Transverse colon (tissue), 4 donors: ENCODE measurements at regions not wholly inside any gene's neighbourhood (a gene's known extent, or its start where the extent isn't known, plus 50 kb on each side); places are given as distances from the start of the nearest gene placed in this dataset.
"Not testable (repeated sequence)": the region's sequence is repeated elsewhere in the genome, so short reads cannot be mapped to it uniquely, and the experiment has no call there.

Experiments
- DNase-seq: peaks from one replicate; pipeline ENCODE4 v3.0.0-alpha.2; 2019
- H3K27ac ChIP-seq, 4 donors: fragments of 200-600 bp; sonication (generic); 2 replicates each; pipeline ENCODE4 v1.5.1; 2016 to 2018; ENCODE audit warnings: inconsistent platforms in 4 of 4
- H3K27me3 ChIP-seq: fragments of 200-600 bp; sonication (generic); 2 replicates; pipeline ENCODE4 v1.5.1; 2017; ENCODE audit warnings: inconsistent platforms
- H3K36me3 ChIP-seq, 4 donors: fragments of 200-600 bp; sonication (generic); 2 replicates each; pipeline ENCODE4 v1.5.1; 2017 to 2019; ENCODE audit warnings: inconsistent platforms in 4 of 4
- H3K4me1 ChIP-seq, 4 donors: fragments of 200-600 bp; sonication (generic); 2 replicates each; pipeline ENCODE4 v1.5.1; 2017 to 2020; ENCODE audit warnings: inconsistent platforms in 4 of 4
- H3K4me3 ChIP-seq, 4 donors: fragments of 200-600 bp; sonication (generic); 1 replicate in 1 of 4; 2 replicates in 3 of 4; pipeline versions ENCODE4 v1.5.1 to v1.6.1; 2017 to 2019; ENCODE audit warnings: inconsistent platforms in 4 of 4
- H3K9me3 ChIP-seq, 2 donors: fragments of 200-600 bp; sonication (generic); 2 replicates each; pipeline ENCODE4 v1.5.1; 2017 to 2019; ENCODE audit warnings: inconsistent platforms in 2 of 2
- CTCF ChIP-seq, 5 experiments: fragments of 200-600 bp in 3 of 5; fragments of 450-650 bp in 2 of 5; sonication (generic) in 3 of 5; IDR thresholded peaks; 1 replicate in 2 of 5; 2 replicates in 3 of 5; pipeline ENCODE4 v1.5.1; 2016 to 2017; ENCODE audit warnings: antibody characterized with exemption in 5 of 5, inconsistent platforms in 3 of 5, mild to moderate bottlenecking in 2 of 5, moderate library complexity in 1 of 5
- EP300 ChIP-seq: sonication (generic); formaldehyde crosslinking; IDR thresholded peaks from one replicate; pipeline ENCODE4 v1.6.1; 2017; ENCODE audit warnings: antibody characterized with exemption, low read depth
- POLR2A ChIP-seq: fragments of 450-650 bp; IDR thresholded peaks from one replicate; pipeline ENCODE4 v1.6.1; 2016; ENCODE audit warnings: antibody characterized with exemption, mild to moderate bottlenecking, moderate library complexity
- POLR2AphosphoS5 ChIP-seq, 3 donors: sonication (generic); formaldehyde crosslinking; IDR thresholded peaks; one replicate each; pipeline ENCODE4 v1.6.1; 2016; ENCODE audit warnings: antibody characterized with exemption in 3 of 3
- WGBS, 2 donors: methylation state at CpG; one replicate each; pipeline ENCODE4 v1.1.5; 2018; ENCODE audit warnings: low coverage in 1 of 2; 5-methylcytosine and 5-hydroxymethylcytosine counted together
- in situ Hi-C, 4 donors: fragments of 200-750 bp; cut with MboI; loops; one replicate each; pipeline versions ENCODE4 v1.15.0 to v1.15.1; 2017; ENCODE audit warnings: low sequenced_read_pairs in 3 of 4, low pct_ligation_motif_present in 1 of 4, low pct_unique_long_range_greater_than_20kb in 1 of 4
- intact Hi-C: fragments of 100-400 bp; cut with DNase I; formaldehyde crosslinking; loops from one replicate; pipeline ENCODE4 v1.15.1; 2023; ENCODE audit warnings: low total_unique reads

GRCh38 chr12:85626001-85626783, 210.0 kb downstream of the RASSF9 start:
- Histone ChIP-seq H3K36me3 (no peaks in the 10 kb centered on the region), H3K27ac (no peak overlapping the region), H3K4me1 (no peaks in the 10 kb centered on the region), H3K27me3 (no peaks in the 10 kb centered on the region), H3K9me3 (no peaks in the 10 kb centered on the region), H3K4me3 (no peak overlapping the region)
- WGBS, 2 donors = 90 to 94% methylated on average over 1 of the region's 1 CpG
- intact Hi-C loops (no loop called here), in situ Hi-C loops (no loop called here)
- no peak for TF ChIP-seq CTCF (IDR thresholded peaks at IDR 0.05)
- no peak for TF ChIP-seq EP300
- no peak for TF ChIP-seq POLR2A
- no peak for TF ChIP-seq POLR2AphosphoS5 (IDR thresholded peaks at IDR 0.05)
- DNase-seq = no peak

- WGBS, 2 donors = 59 to 67% methylated on average over 1 of the region's 1 CpG
Observed at GRCh38 chr12:85626784-85627171, 209.4 kb downstream of the RASSF9 start.

GRCh38 chr12:85627584-85627983, 208.6 kb downstream of the RASSF9 start:
- intact Hi-C loops = no loop called here
- no peak for TF ChIP-seq EP300
- no peak for TF ChIP-seq POLR2AphosphoS5 (IDR thresholded peaks at IDR 0.05)
- TF ChIP-seq POLR2A = no peak
- no peak for TF ChIP-seq CTCF (IDR thresholded peaks at IDR 0.05)
- no peaks in the 10 kb centered on the region for H3K36me3 ChIP-seq
- no peak for DNase-seq
- H3K9me3 ChIP-seq = no peaks in the 10 kb centered on the region
- H3K27me3 ChIP-seq = no peaks in the 10 kb centered on the region
- no peak overlapping the region for H3K27ac ChIP-seq
- in situ Hi-C loops = no loop called here
- 79 to 97% methylated on average over 2 of the region's 2 CpGs for WGBS, 2 donors
- no peaks in the 10 kb centered on the region for H3K4me1 ChIP-seq
- no peak overlapping the region for H3K4me3 ChIP-seq

More at GRCh38 chr12:85626784-85627171, 209.4 kb downstream of the RASSF9 start:
- H3K4me1 ChIP-seq = no peaks in the 10 kb centered on the region
- intact Hi-C loops (no loop called here), in situ Hi-C loops (no loop called here)
- no peak overlapping the region for H3K27ac ChIP-seq
- no peaks in the 10 kb centered on the region for H3K27me3 ChIP-seq
- TF ChIP-seq POLR2AphosphoS5 (IDR thresholded peaks at IDR 0.05) (no peak), EP300 (no peak), CTCF (IDR thresholded peaks at IDR 0.05) (no peak), POLR2A (no peak)
- no peaks in the 10 kb centered on the region for H3K36me3 ChIP-seq
- H3K9me3 ChIP-seq = no peaks in the 10 kb centered on the region
- DNase-seq = no peak
- no peak overlapping the region for H3K4me3 ChIP-seq

- H3K4me3 ChIP-seq, H3K9me3 ChIP-seq, intact Hi-C loops, H3K36me3 ChIP-seq, H3K27me3 ChIP-seq, in situ Hi-C loops, H3K27ac ChIP-seq, H3K4me1 ChIP-seq, DNase-seq: not testable (repeated sequence)
- WGBS, 2 donors = 90 to 100% methylated on average over 2 of the region's 2 CpGs
Observed at GRCh38 chr12:85628562-85628961, 207.6 kb downstream of the RASSF9 start.

- no peaks in the 10 kb centered on the region for H3K9me3 ChIP-seq
- H3K36me3 ChIP-seq = no peaks in the 10 kb centered on the region
- 69 to 93% methylated on average over 1 to 2 of the region's 2 CpGs for WGBS, 2 donors
Observed at GRCh38 chr12:85630851-85631250, 205.4 kb downstream of the RASSF9 start.

More at GRCh38 chr12:85630851-85631250, 205.4 kb downstream of the RASSF9 start:
- Histone ChIP-seq H3K4me3 (no peak overlapping the region), H3K27me3 (no peaks in the 10 kb centered on the region), H3K4me1 (no peaks in the 10 kb centered on the region), H3K27ac (no peak overlapping the region)
- in situ Hi-C loops = no loop called here
- TF ChIP-seq CTCF (IDR thresholded peaks at IDR 0.05) = no peak
- no peak for TF ChIP-seq POLR2AphosphoS5 (IDR thresholded peaks at IDR 0.05)
- TF ChIP-seq POLR2A = no peak
- TF ChIP-seq EP300 = no peak
- DNase-seq = no peak
- intact Hi-C loops = no loop called here
